ENCODE measurements at regions not wholly inside any gene's neighbourhood (a gene's known extent, or its start where the extent isn't known, plus 50 kb on each side); places are given as distances from the start of the nearest gene placed in this dataset.

GRCh38 chr13:109669956-109670355 lies 116.4 kb downstream of the IRS2 start:
- DNase-seq = no peak

GRCh38 chr13:109669234-109669612 lies 117.2 kb downstream of the IRS2 start:
- no peak for DNase-seq

- no peak for DNase-seq
Observed at GRCh38 chr13:109668433-109669233, 117.8 kb downstream of the IRS2 start.

GRCh38 chr13:109667807-109668291 lies 118.5 kb downstream of the IRS2 start:
- DNase-seq = no peak

GRCh38 chr13:109667056-109667455 lies 119.3 kb downstream of the IRS2 start:
- no peak for DNase-seq

- DNase-seq = no peak
Observed at GRCh38 chr13:109666656-109667055, 119.7 kb downstream of the IRS2 start.

GRCh38 chr13:109665781-109666249 lies 120.6 kb downstream of the IRS2 start:
- DNase-seq = no peak

GRCh38 chr13:109665240-109665639 lies 121.1 kb downstream of the IRS2 start:
- no peak for DNase-seq

- no peak for DNase-seq
Observed at GRCh38 chr13:109657395-109657794, 129.0 kb downstream of the IRS2 start.

GRCh38 chr13:109656206-109656605 lies 130.2 kb downstream of the IRS2 start:
- no peak for DNase-seq

- no peak for DNase-seq
Observed at GRCh38 chr13:109655611-109656010, 130.8 kb downstream of the IRS2 start.

- no peak for DNase-seq
Observed at GRCh38 chr13:109655206-109655600, 131.2 kb downstream of the IRS2 start.

GRCh38 chr13:109654341-109655205 lies 131.8 kb downstream of the IRS2 start:
- DNase-seq = no peak

GRCh38 chr13:109652531-109652930 lies 133.9 kb downstream of the IRS2 start:
- no peak for DNase-seq

GRCh38 chr13:109651854-109652253 lies 134.5 kb downstream of the IRS2 start:
- DNase-seq = no peak

- no peak for DNase-seq
Observed at GRCh38 chr13:109651311-109651710, 135.1 kb downstream of the IRS2 start.

GRCh38 chr13:109650861-109651260 lies 135.5 kb downstream of the IRS2 start:
- DNase-seq = no peak

- no peak for DNase-seq
Observed at GRCh38 chr13:109649713-109650112, 136.7 kb downstream of the IRS2 start.

GRCh38 chr13:109647699-109648098 lies 138.7 kb downstream of the IRS2 start:
- DNase-seq = no peak

GRCh38 chr13:109647053-109647452 lies 139.3 kb downstream of the IRS2 start:
- DNase-seq = no peak

GRCh38 chr13:109646423-109646822 lies 140.0 kb downstream of the IRS2 start:
- no peak for DNase-seq

GRCh38 chr13:109645831-109646230 lies 140.6 kb downstream of the IRS2 start:
- DNase-seq = no peak

GRCh38 chr13:109644956-109645355 lies 141.4 kb downstream of the IRS2 start:
- no peak for DNase-seq

Measured in SW 1271 (cell line).